IMR-90 (cell line): ENCODE measurements at regions not wholly inside any gene's neighbourhood (a gene's known extent, or its start where the extent isn't known, plus 50 kb on each side); places are given as distances from the start of the nearest gene placed in this dataset.

Experiments used
- ATAC-seq: fragments of 200-7000 bp; cut with Tn5 transposase; 2 replicates; pipeline ENCODE4 v1.9.1; 2020; ENCODE audit warnings: low read depth, mild to moderate bottlenecking, moderate library complexity
- BruUV-seq: library from RNA; stranded (reverse); fragments of 400-500 nt; replicated peaks from 2 replicates; lab custom pipeline; 2021; lab: Mats Ljungman, UMichigan
- CTCF ChIA-PET: fragments of 300-600 bp; formaldehyde crosslinking; extraction: SDS; loops from one replicate; lab custom pipeline; 2021; ENCODE audit warnings: antibody characterized with exemption; lab: Yijun Ruan, JAX
- POLR2A ChIA-PET: fragments of 300-600 bp; sonication (Branson Sonifier 250); formaldehyde crosslinking; loops from one replicate; lab custom pipeline; 2022; ENCODE audit warnings: antibody characterized with exemption; ENCODE audit not compliant: unreplicated experiment; lab: Charles Lee
- DNase-seq: peaks from one replicate; pipeline ENCODE4 v3.0.0; 2013
- H2AFZ ChIP-seq: replicated peaks from 2 replicates; pipeline ENCODE3; 2013; ENCODE audit warnings: low read length, mild to moderate bottlenecking; ENCODE audit not compliant: poor library complexity
- H2AK5ac ChIP-seq: 2 replicates; pipeline ENCODE4 v1.6.1; 2013; ENCODE audit warnings: low read depth, low read length, inconsistent platforms
- H2AK9ac ChIP-seq: replicated peaks from 2 replicates; pipeline ENCODE3; 2013; ENCODE audit warnings: mild to moderate bottlenecking, low read depth, low read length, moderate library complexity; ENCODE audit not compliant: poor library complexity
- H2BK120ac ChIP-seq: 2 replicates; pipeline ENCODE4 v1.6.1; 2013; ENCODE audit warnings: low read depth, low read length, inconsistent platforms
- H2BK15ac ChIP-seq: 3 replicates; pipeline ENCODE4 v1.6.1; 2013; ENCODE audit warnings: low read depth, low read length, inconsistent platforms
- H2BK20ac ChIP-seq: 2 replicates; pipeline ENCODE4 v1.6.1; 2013; ENCODE audit warnings: low read depth, mild to moderate bottlenecking, inconsistent platforms, low read length, moderate library complexity
- H2BK5ac ChIP-seq: 2 replicates; pipeline ENCODE4 v1.6.1; 2013; ENCODE audit warnings: mild to moderate bottlenecking, low read depth, low read length, inconsistent platforms; ENCODE audit not compliant: poor library complexity, severe bottlenecking
- H3K14ac ChIP-seq: replicated peaks from 2 replicates; pipeline ENCODE4 v1.6.1; 2013; ENCODE audit warnings: low read depth, low read length, inconsistent platforms
- H3K18ac ChIP-seq: 2 replicates; pipeline ENCODE4 v1.6.1; 2013; ENCODE audit warnings: low read depth, low read length, control low read depth
- H3K23ac ChIP-seq: 2 replicates; pipeline ENCODE4 v1.6.1; 2013; ENCODE audit warnings: low read depth, low read length, inconsistent platforms
- H3K27ac ChIP-seq: 2 replicates; pipeline ENCODE4 v1.5.1; 2013; ENCODE audit warnings: mild to moderate bottlenecking, control low read depth, low read length; ENCODE audit not compliant: insufficient read depth
- H3K27me3 ChIP-seq: 2 replicates; pipeline ENCODE4 v1.6.1; 2013; ENCODE audit warnings: low read length; ENCODE audit not compliant: control insufficient read depth, insufficient read depth
- H3K36me3 ChIP-seq: 2 replicates; pipeline ENCODE4 v1.6.1; 2013; ENCODE audit warnings: low read length, mixed read lengths; ENCODE audit not compliant: control insufficient read depth, insufficient read depth
- H3K4ac ChIP-seq: 2 replicates; pipeline ENCODE4 v1.6.1; 2013; ENCODE audit warnings: low read depth, low read length, inconsistent platforms
- H3K4me1 ChIP-seq: 2 replicates; pipeline ENCODE4 v1.6.1; 2013; ENCODE audit warnings: low read length, mixed read lengths; ENCODE audit not compliant: control insufficient read depth, insufficient read depth
- H3K4me2 ChIP-seq: 2 replicates; pipeline ENCODE4 v1.6.1; 2013; ENCODE audit warnings: low read depth, mild to moderate bottlenecking, control low read depth, low read length, moderate library complexity
- H3K4me3 ChIP-seq: 2 replicates; pipeline ENCODE4 v1.5.1; 2013; ENCODE audit warnings: low read depth, mild to moderate bottlenecking, control low read depth, low read length, moderate library complexity; ENCODE audit not compliant: insufficient read depth
- H3K56ac ChIP-seq: 2 replicates; pipeline ENCODE4 v1.6.1; 2013; ENCODE audit warnings: low read length, inconsistent platforms; ENCODE audit not compliant: insufficient read depth; ENCODE audit errors: extremely low read depth
- H3K79me1 ChIP-seq, 2 experiments: 2 replicates each; pipeline ENCODE4 v1.6.1; 2013; ENCODE audit warnings: low read length in 2 of 2, inconsistent platforms in 1 of 2, low read depth in 1 of 2
- H3K9ac ChIP-seq: 2 replicates; pipeline ENCODE4 v1.6.1; 2013; ENCODE audit warnings: low read depth, low read length, control low read depth
- H3K9me1 ChIP-seq: 2 replicates; pipeline ENCODE4 v1.6.1; 2013; ENCODE audit warnings: low read length, inconsistent platforms; ENCODE audit not compliant: insufficient read depth
- H3K9me3 ChIP-seq: 2 replicates; pipeline ENCODE4 v1.6.1; 2013; ENCODE audit warnings: low read length; ENCODE audit not compliant: control insufficient read depth, insufficient read depth
- H4K20me1 ChIP-seq: 2 replicates; pipeline ENCODE4 v1.6.1; 2013; ENCODE audit warnings: low read length, inconsistent platforms; ENCODE audit not compliant: insufficient read depth
- H4K5ac ChIP-seq: 2 replicates; pipeline ENCODE4 v1.6.1; 2013; ENCODE audit warnings: mild to moderate bottlenecking, low read depth, low read length, control low read depth
- H4K8ac ChIP-seq, 2 experiments: 2 replicates each; pipeline ENCODE4 v1.6.1; 2013; ENCODE audit warnings: low read depth in 2 of 2, low read length in 2 of 2, control low read depth in 1 of 2, inconsistent platforms in 1 of 2
- H4K91ac ChIP-seq: 2 replicates; pipeline ENCODE4 v1.6.1; 2013; ENCODE audit warnings: low read depth, low read length, inconsistent platforms; ENCODE audit not compliant: insufficient read depth
- BHLHE40 ChIP-seq: fragments of 150-350 bp; IDR thresholded peaks from 2 replicates; pipeline ENCODE4 v1.6.1; 2016; ENCODE audit warnings: mild to moderate bottlenecking, low read depth, low read length
- CEBPB ChIP-seq: IDR thresholded peaks from 2 replicates; pipeline ENCODE4 v1.6.1; 2012; ENCODE audit warnings: low read depth, low read length, improper control_type of control experiment
- CHD1 ChIP-seq: IDR thresholded peaks from 2 replicates; pipeline ENCODE4 v1.6.1; 2012; ENCODE audit warnings: low read depth, low read length, improper control_type of control experiment
- FOS ChIP-seq: fragments of 150-350 bp; IDR thresholded peaks from 2 replicates; pipeline ENCODE4 v1.6.1; 2016; ENCODE audit warnings: low read depth, low read length
- MAFK ChIP-seq: IDR thresholded peaks from 2 replicates; pipeline ENCODE4 v1.6.1; 2012; ENCODE audit warnings: low read depth, low read length, improper control_type of control experiment
- MAZ ChIP-seq: IDR thresholded peaks from 2 replicates; pipeline ENCODE4 v1.6.1; 2012; ENCODE audit warnings: low read depth, mild to moderate bottlenecking, low read length, improper control_type of control experiment, moderate library complexity, borderline replicate concordance
- MXI1 ChIP-seq: IDR thresholded peaks from 2 replicates; pipeline ENCODE4 v1.6.1; 2012; ENCODE audit warnings: low read depth, mild to moderate bottlenecking, low read length, moderate library complexity, borderline replicate concordance
- NFE2L2 ChIP-seq: fragments of 150-350 bp; IDR thresholded peaks from 2 replicates; pipeline ENCODE4 v1.6.1; 2016; ENCODE audit warnings: low read depth, mild to moderate bottlenecking, low read length
- POLR2A ChIP-seq: IDR thresholded peaks from 2 replicates; pipeline ENCODE4 v1.6.1; 2012; ENCODE audit warnings: mild to moderate bottlenecking, low read depth, low read length
- RAD21 ChIP-seq: IDR thresholded peaks from 2 replicates; pipeline ENCODE4 v1.6.1; 2012; ENCODE audit warnings: low read length, improper control_type of control experiment
- RCOR1 ChIP-seq: IDR thresholded peaks from 2 replicates; pipeline ENCODE4 v1.6.1; 2012; ENCODE audit warnings: mild to moderate bottlenecking, low read length, improper control_type of control experiment; ENCODE audit not compliant: insufficient replicate concordance
- RFX5 ChIP-seq: IDR thresholded peaks from 2 replicates; pipeline ENCODE4 v1.8.0; 2012; ENCODE audit warnings: low read depth, mild to moderate bottlenecking, low read length, moderate library complexity
- SMC3 ChIP-seq: fragments of 150-350 bp; IDR thresholded peaks from 2 replicates; pipeline ENCODE4 v1.6.1; 2016; ENCODE audit warnings: low read depth, mild to moderate bottlenecking, antibody characterized with exemption, low read length, moderate library complexity
- WGBS, 2 experiments: methylation state at CpG; one replicate each; pipeline versions ENCODE4 v1.1.5 to v1.1.7; 2013; ENCODE audit warnings: missing lambda C conversion rate in 2 of 2; ENCODE audit not compliant: insufficient read length in 1 of 2; ENCODE audit errors: extremely low coverage in 2 of 2; 5-methylcytosine and 5-hydroxymethylcytosine counted together
- dilution Hi-C: fragments of 300-500 bp; cut with HindIII; formaldehyde crosslinking; loops from one replicate; pipeline ENCODE4 v1.14.3; 2018; ENCODE audit warnings: low sequenced_read_pairs; ENCODE audit not compliant: unreplicated experiment
- in situ Hi-C: fragments of 300-500 bp; cut with MboI; formaldehyde crosslinking; loops from 3 replicates; pipeline ENCODE4 v1.14.3; 2019; ENCODE audit warnings: low sequenced_read_pairs, inconsistent platforms, mixed read lengths
- intact Hi-C: fragments of 100-400 bp; cut with micrococcal nuclease; formaldehyde crosslinking; loops from 2 replicates; pipeline ENCODE4 v1.10.0; 2022
- TF ChIP-seq, protein P1 (sequence below): conservative IDR thresholded peaks from 2 replicates; pipeline ENCODE4 v1.5.1; 2012; ENCODE audit warnings: mild to moderate bottlenecking, low read depth, low read length, improper control_type of control experiment
- TF ChIP-seq, protein P2 (sequence below): fragments of 150-350 bp; IDR thresholded peaks from 2 replicates; pipeline ENCODE4 v1.6.1; 2017; ENCODE audit warnings: mild to moderate bottlenecking, antibody characterized with exemption, low read length, low read depth
- TF ChIP-seq, protein P3 (sequence below): fragments of 150-350 bp; IDR thresholded peaks from 2 replicates; pipeline ENCODE4 v1.6.1; 2016; ENCODE audit warnings: low read depth, mild to moderate bottlenecking, low read length, moderate library complexity, borderline replicate concordance

DNA sequence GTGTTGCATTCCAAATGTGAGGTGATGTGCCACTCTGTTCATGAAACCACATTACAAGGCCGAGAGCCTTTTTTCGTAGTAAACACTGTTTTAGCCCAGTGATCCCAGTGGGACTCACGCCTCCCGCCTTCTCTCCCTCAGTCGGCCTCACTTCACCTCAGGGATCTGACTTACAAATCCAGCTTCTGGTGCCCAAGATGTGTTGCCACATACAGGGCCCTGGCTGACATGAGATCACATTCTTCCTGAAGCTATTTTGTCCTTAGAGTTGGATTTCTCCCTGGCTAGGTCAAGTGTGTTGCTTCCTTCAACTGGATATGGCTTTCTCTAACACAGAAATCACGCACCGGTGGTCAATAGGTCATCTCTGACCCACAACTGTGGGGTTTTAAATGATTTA is 354.7 kb downstream of the FBXW7 start:
- Histone ChIP-seq H3K79me1 (no peaks in the 10 kb centered on the region), H3K27me3 (peaks cover 9% of the 10 kb centered on the region), H2BK20ac (no peak overlapping the region), H3K9me3 (no peaks in the 10 kb centered on the region), H3K27ac (no peak overlapping the region), H3K36me3 (no peaks in the 10 kb centered on the region), H4K20me1 (no peaks in the 10 kb centered on the region), H3K4me1 (no peaks in the 10 kb centered on the region), H4K91ac (no peak overlapping the region), H3K9me1 (no peaks in the 10 kb centered on the region), H2AFZ (no peak overlapping the region), H3K18ac (no peak overlapping the region), H2AK9ac (no peak overlapping the region), H2BK5ac (no peak overlapping the region), H4K8ac (no peak overlapping the region), H3K4me3 (no peak overlapping the region), H2BK15ac (no peak overlapping the region), H2BK120ac (no peak overlapping the region), H2AK5ac (no peak overlapping the region), H3K14ac (no peak overlapping the region), H3K4ac (no peak overlapping the region), H4K5ac (no peak overlapping the region), H3K9ac (no peak overlapping the region), H3K4me2 (no peak overlapping the region), H3K56ac (no peak overlapping the region), H3K23ac (no peak overlapping the region)
- dilution Hi-C loops, result no loop called here
- TF ChIP-seq CEBPB (no peak), BHLHE40 (no peak), MXI1 (no peak), NFE2L2 (no peak), MAFK (no peak), MAZ (no peak), CHD1 (no peak), RAD21 (no peak), SMC3 (no peak), RCOR1 (no peak), RFX5 (no peak), FOS (no peak), POLR2A (no peak)
- TF ChIP-seq, protein P1, sequence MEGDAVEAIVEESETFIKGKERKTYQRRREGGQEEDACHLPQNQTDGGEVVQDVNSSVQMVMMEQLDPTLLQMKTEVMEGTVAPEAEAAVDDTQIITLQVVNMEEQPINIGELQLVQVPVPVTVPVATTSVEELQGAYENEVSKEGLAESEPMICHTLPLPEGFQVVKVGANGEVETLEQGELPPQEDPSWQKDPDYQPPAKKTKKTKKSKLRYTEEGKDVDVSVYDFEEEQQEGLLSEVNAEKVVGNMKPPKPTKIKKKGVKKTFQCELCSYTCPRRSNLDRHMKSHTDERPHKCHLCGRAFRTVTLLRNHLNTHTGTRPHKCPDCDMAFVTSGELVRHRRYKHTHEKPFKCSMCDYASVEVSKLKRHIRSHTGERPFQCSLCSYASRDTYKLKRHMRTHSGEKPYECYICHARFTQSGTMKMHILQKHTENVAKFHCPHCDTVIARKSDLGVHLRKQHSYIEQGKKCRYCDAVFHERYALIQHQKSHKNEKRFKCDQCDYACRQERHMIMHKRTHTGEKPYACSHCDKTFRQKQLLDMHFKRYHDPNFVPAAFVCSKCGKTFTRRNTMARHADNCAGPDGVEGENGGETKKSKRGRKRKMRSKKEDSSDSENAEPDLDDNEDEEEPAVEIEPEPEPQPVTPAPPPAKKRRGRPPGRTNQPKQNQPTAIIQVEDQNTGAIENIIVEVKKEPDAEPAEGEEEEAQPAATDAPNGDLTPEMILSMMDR, result no peak
- TF ChIP-seq, protein P2, sequence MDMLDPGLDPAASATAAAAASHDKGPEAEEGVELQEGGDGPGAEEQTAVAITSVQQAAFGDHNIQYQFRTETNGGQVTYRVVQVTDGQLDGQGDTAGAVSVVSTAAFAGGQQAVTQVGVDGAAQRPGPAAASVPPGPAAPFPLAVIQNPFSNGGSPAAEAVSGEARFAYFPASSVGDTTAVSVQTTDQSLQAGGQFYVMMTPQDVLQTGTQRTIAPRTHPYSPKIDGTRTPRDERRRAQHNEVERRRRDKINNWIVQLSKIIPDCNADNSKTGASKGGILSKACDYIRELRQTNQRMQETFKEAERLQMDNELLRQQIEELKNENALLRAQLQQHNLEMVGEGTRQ, result no peak
- TF ChIP-seq, protein P3, sequence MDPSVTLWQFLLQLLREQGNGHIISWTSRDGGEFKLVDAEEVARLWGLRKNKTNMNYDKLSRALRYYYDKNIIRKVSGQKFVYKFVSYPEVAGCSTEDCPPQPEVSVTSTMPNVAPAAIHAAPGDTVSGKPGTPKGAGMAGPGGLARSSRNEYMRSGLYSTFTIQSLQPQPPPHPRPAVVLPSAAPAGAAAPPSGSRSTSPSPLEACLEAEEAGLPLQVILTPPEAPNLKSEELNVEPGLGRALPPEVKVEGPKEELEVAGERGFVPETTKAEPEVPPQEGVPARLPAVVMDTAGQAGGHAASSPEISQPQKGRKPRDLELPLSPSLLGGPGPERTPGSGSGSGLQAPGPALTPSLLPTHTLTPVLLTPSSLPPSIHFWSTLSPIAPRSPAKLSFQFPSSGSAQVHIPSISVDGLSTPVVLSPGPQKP, result no peak
- 100% methylated on average over 3 of the region's 7 CpGs; no CpG with 5 or more reads in 1 of the 2 experiments for WGBS, 2 experiments
- intact Hi-C loops, result no loop called here
- POLR2A ChIA-PET, result no interaction called here
- CTCF ChIA-PET, result no interaction called here
- ATAC-seq (no peak), DNase-seq (no peak)
- in situ Hi-C loops, result no loop called here
- BruUV-seq, result no TSS peak
